Calu3 (cell line): ENCODE measurements at regions not wholly inside any gene's neighbourhood (a gene's known extent, or its start where the extent isn't known, plus 50 kb on each side); places are given as distances from the start of the nearest gene placed in this dataset.

Experiments
- BruUV-seq: library from RNA; stranded (reverse); fragments of 400-500 nt; replicated peaks from 2 replicates; lab custom pipeline; 2021; lab: Mats Ljungman, UMichigan
- CTCF ChIA-PET: fragments of 300-600 bp; sonication (Branson Sonifier 250); formaldehyde crosslinking; loops from one replicate; lab custom pipeline; 2022; ENCODE audit warnings: antibody characterized with exemption; lab: Charles Lee
- DNase-seq: peaks from one replicate; pipeline ENCODE4 v3.0.0; 2022
- H3K27ac Mint-ChIP-seq: one replicate; pipeline ENCODE4 v1.8.0; 2022; ENCODE audit warnings: mixed read lengths; ENCODE audit not compliant: unreplicated experiment
- H3K27me3 Mint-ChIP-seq: one replicate; pipeline ENCODE4 v1.8.0; 2022; ENCODE audit warnings: mixed read lengths; ENCODE audit not compliant: unreplicated experiment
- H3K36me3 Mint-ChIP-seq: one replicate; pipeline ENCODE4 v1.8.0; 2022; ENCODE audit warnings: mild to moderate bottlenecking, moderate library complexity, mixed read lengths; ENCODE audit not compliant: insufficient read depth, unreplicated experiment
- H3K4me1 Mint-ChIP-seq: one replicate; pipeline ENCODE4 v1.8.0; 2022; ENCODE audit warnings: mild to moderate bottlenecking, low read depth, mixed read lengths; ENCODE audit not compliant: unreplicated experiment
- H3K4me3 Mint-ChIP-seq: one replicate; pipeline ENCODE4 v1.8.0; 2022; ENCODE audit warnings: mild to moderate bottlenecking, low read depth, moderate library complexity, mixed read lengths; ENCODE audit not compliant: unreplicated experiment
- H3K9me3 Mint-ChIP-seq: one replicate; pipeline ENCODE4 v1.8.0; 2022; ENCODE audit warnings: low read depth, mixed read lengths; ENCODE audit not compliant: unreplicated experiment
- intact Hi-C: fragments of 100-400 bp; cut with micrococcal nuclease; formaldehyde crosslinking; loops from one replicate; pipeline ENCODE4 v1.10.0; 2022; ENCODE audit not compliant: unreplicated experiment
- TF ChIP-seq, protein P1 (sequence below): fragments of 200-600 bp; IDR thresholded peaks from one replicate; pipeline ENCODE4 v1.8.0; 2022; ENCODE audit warnings: antibody characterized with exemption; ENCODE audit not compliant: unreplicated experiment

DNA sequence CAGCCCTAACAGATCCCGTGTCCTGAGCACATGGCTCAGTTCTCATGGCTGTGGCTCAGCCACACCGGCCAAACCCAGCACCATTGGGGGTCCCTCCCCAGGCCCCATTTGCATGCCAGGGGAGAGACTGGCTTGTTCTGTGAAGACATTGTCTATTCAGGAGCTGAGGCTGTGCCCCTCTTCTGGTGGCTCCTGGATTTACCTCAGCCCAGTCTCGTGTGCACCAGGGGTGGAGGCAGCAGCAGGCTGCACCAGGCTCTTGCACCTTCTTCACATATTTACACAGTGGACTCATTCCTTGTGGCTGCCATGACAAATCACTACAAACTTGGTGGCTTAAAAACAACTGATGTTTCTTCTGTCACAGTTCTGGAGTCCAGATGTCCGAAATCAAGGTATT is 92.4 kb upstream of the ITGA6 start:
- Mint-ChIP-seq H3K27me3 (no peaks in the 10 kb centered on the region), H3K27ac (no peak overlapping the region), H3K4me3 (no peak overlapping the region), H3K9me3 (no peaks in the 10 kb centered on the region), H3K4me1 (peaks cover 10% of the 10 kb centered on the region), H3K36me3 (no peaks in the 10 kb centered on the region)
- CTCF ChIA-PET = no interaction called here
- DNase-seq = no peak
- BruUV-seq = no TSS peak
- intact Hi-C loops = no loop called here
- TF ChIP-seq, protein P1, sequence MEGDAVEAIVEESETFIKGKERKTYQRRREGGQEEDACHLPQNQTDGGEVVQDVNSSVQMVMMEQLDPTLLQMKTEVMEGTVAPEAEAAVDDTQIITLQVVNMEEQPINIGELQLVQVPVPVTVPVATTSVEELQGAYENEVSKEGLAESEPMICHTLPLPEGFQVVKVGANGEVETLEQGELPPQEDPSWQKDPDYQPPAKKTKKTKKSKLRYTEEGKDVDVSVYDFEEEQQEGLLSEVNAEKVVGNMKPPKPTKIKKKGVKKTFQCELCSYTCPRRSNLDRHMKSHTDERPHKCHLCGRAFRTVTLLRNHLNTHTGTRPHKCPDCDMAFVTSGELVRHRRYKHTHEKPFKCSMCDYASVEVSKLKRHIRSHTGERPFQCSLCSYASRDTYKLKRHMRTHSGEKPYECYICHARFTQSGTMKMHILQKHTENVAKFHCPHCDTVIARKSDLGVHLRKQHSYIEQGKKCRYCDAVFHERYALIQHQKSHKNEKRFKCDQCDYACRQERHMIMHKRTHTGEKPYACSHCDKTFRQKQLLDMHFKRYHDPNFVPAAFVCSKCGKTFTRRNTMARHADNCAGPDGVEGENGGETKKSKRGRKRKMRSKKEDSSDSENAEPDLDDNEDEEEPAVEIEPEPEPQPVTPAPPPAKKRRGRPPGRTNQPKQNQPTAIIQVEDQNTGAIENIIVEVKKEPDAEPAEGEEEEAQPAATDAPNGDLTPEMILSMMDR = no peak

DNA sequence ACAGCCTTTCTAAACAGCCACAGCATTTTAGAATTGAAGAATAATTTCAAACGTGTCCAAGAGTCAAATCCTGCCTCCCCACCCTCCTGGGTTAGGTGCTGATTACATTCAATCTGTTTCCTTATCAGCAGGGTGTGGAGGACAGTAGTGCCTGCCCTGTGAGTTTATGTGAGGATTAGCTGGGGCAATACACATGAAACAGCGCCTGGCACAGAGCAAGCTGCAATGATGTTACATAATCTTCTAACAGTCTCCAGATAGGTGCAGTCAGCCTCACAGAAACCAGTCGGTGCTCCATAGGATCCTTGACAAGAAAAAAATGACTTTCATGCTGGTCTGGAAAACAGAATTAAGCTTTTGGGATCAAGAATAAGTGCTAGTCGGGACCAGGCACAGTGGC is 91.7 kb upstream of the ITGA6 start:
- H3K27me3 Mint-ChIP-seq = no peaks in the 10 kb centered on the region
- CTCF ChIA-PET = no interaction called here
- DNase-seq = no peak
- no peaks in the 10 kb centered on the region for H3K9me3 Mint-ChIP-seq
- H3K4me1 Mint-ChIP-seq = peaks cover 18% of the 10 kb centered on the region
- TF ChIP-seq, protein P1 = no peak
- H3K27ac Mint-ChIP-seq = no peak overlapping the region
- intact Hi-C loops = no loop called here
- no peaks in the 10 kb centered on the region for H3K36me3 Mint-ChIP-seq
- H3K4me3 Mint-ChIP-seq = no peak overlapping the region
- no TSS peak for BruUV-seq

DNA sequence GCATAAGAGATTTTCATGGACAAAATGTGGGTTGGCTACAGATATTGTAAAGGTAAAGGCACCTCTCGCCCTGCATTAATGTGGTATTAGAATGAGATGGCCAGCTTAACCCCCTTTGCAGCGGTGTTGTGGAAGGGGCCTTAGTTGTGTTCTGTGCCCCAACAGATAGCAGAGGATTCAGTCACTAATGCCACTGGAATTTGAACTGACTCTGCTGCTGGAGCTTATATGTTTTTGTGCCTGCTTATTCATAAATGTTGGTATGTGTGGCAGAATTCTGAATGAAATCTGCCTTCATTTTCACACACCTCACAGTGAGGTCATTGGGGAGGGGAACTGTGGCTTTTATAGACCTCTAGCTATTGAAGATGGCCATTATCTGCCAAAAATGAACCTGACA is 90.7 kb upstream of the ITGA6 start:
- Mint-ChIP-seq H3K27ac (no peak overlapping the region), H3K4me1 (peaks cover 27% of the 10 kb centered on the region), H3K27me3 (no peaks in the 10 kb centered on the region), H3K9me3 (no peaks in the 10 kb centered on the region), H3K4me3 (no peak overlapping the region), H3K36me3 (no peaks in the 10 kb centered on the region)
- CTCF ChIA-PET = interaction anchor here (0.5 kb wide), 1 partner anchor 88 kb away, joined by 3 read pairs; no protein-coding TSS in a partner anchor
- intact Hi-C loops = no loop called here
- DNase-seq = no peak
- TF ChIP-seq, protein P1 = no peak
- no TSS peak for BruUV-seq

DNA sequence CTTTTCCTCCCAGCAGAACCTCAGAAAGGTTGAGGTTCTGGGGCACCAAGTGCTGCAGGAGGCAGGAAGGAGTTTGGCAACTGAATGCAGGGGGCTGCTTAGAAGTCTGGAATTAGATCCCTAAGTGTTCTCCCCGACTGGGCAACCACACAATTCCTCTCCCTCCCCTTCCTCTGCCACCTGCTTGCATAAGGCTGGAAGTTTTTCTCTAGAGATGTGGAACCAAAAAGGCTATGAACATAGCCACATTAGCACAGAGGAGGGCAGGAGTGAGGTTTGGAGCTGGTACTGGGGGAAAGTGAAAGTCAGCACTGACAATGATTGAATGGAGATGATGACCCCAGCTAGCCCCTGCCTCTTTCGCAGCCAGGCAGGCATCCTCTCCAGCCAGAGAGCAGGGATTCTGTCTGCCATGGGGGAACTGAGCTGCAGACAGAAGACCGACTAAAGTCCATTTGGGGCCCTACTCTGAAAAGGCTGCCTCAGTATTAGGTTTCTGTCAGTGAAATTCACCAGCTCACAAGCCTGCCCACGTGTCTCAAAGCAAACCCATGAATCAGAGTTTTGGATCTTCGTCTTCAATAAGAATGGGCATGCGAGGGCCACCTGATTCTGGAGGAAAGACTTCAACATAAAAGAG is 87.9 kb upstream of the ITGA6 start:
- H3K9me3 Mint-ChIP-seq = no peaks in the 10 kb centered on the region
- CTCF ChIA-PET = interaction anchor here (0.6 to 1.6 kb wide), 4 partner anchors 10 to 898 kb away, joined by 3 to 6 read pairs (median 4); no protein-coding TSS in a partner anchor
- peaks cover 39% of the 10 kb centered on the region for H3K4me1 Mint-ChIP-seq
- no peaks in the 10 kb centered on the region for H3K36me3 Mint-ChIP-seq
- peak overlapping the region; percentile 28 for H3K27ac Mint-ChIP-seq
- H3K4me3 Mint-ChIP-seq = peak overlapping the region; percentile 53
- H3K27me3 Mint-ChIP-seq = no peaks in the 10 kb centered on the region
- TF ChIP-seq, protein P1 = no peak
- BruUV-seq = no TSS peak
- intact Hi-C loops = loop anchor here (1.0 kb wide), 1 partner anchor 121 kb away; no protein-coding TSS in a partner anchor
- DNase-seq = peak; percentile 16
